ENCODE measurements at regions not wholly inside any gene's neighbourhood (a gene's known extent, or its start where the extent isn't known, plus 50 kb on each side); places are given as distances from the start of the nearest gene placed in this dataset.

GRCh38 chr1:94316836-94317789 is 79.7 kb upstream of the ARHGAP29 start (continued):
- TF ChIP-seq RAD21 (IDR thresholded peaks at IDR 0.05; ENCODE audit: low read depth): no peak
- no peak for TF ChIP-seq EZH2 (IDR thresholded peaks at IDR 0.05)
- TF ChIP-seq ZBTB33 (IDR thresholded peaks at IDR 0.05; ENCODE audit: extremely low read depth, insufficient replicate concordance, low read length): no peak
- no peak for TF ChIP-seq YY1 (IDR thresholded peaks at IDR 0.05; ENCODE audit: extremely low read depth, insufficient replicate concordance, low read depth, low read length)
- no peak for TF ChIP-seq ATF3 (IDR thresholded peaks at IDR 0.05)
- peak; percentile 37; the same call in 1 of the 2 replicates for TF ChIP-seq SP1 (IDR thresholded peaks at IDR 0.05; ENCODE audit: low read depth)
- peak; percentile 37; the same call in 1 of the 2 replicates for TF ChIP-seq EGR1 (IDR thresholded peaks at IDR 0.05; ENCODE audit: low read depth)
- TF ChIP-seq ELF1 (IDR thresholded peaks at IDR 0.05; ENCODE audit: borderline replicate concordance, low read depth): no peak
- TF ChIP-seq FOSL1 (IDR thresholded peaks at IDR 0.05; ENCODE audit: low read depth): no peak; the same call in 1 of the 2 replicates
- no peak for TF ChIP-seq SRF (IDR thresholded peaks at IDR 0.05; ENCODE audit: low read depth)
- no peak for TF ChIP-seq ZNF274 (IDR thresholded peaks at IDR 0.05; ENCODE audit: low read depth, low read length)
- TF ChIP-seq EZH2phosphoT487 (IDR thresholded peaks at IDR 0.05; ENCODE audit: borderline replicate concordance): no peak

All from HCT116 (cell line).